SIG-M5 treated with dmso at 0.1 percent for 504 hours (cell line): ENCODE measurements at regions not wholly inside any gene's neighbourhood (a gene's known extent, or its start where the extent isn't known, plus 50 kb on each side); places are given as distances from the start of the nearest gene placed in this dataset.

ENCODE experiments used
- DNase-seq: peaks from one replicate; lab custom pipeline; 2025; ENCODE audit not compliant: unreplicated experiment; lab: John Stamatoyannopoulos, UW

GRCh38 chr2:220876080-220876824 is 695.9 kb downstream of the EPHA4 start:
- no peak for DNase-seq

DNA sequence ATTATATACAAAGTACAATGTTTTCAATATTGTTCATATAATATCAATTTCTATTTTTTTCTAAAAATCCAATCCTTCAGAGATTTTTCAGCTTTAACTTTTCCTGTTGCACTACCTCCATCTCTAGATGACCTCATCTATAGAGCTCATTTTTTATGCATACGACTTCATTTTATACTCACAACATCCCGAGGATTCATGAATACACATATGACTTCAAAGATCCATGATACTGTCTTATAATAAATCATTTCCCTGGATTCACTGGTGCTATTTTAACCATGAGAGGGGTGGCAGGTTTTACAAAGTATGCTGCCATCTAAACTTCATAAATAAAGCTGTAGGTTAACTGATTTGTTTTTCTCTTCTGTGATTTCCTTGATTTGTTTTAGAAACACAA is 694.6 kb downstream of the EPHA4 start:
- DNase-seq, result no peak

GRCh38 chr2:220877897-220878296 is 694.2 kb downstream of the EPHA4 start:
- DNase-seq, result no peak

DNA sequence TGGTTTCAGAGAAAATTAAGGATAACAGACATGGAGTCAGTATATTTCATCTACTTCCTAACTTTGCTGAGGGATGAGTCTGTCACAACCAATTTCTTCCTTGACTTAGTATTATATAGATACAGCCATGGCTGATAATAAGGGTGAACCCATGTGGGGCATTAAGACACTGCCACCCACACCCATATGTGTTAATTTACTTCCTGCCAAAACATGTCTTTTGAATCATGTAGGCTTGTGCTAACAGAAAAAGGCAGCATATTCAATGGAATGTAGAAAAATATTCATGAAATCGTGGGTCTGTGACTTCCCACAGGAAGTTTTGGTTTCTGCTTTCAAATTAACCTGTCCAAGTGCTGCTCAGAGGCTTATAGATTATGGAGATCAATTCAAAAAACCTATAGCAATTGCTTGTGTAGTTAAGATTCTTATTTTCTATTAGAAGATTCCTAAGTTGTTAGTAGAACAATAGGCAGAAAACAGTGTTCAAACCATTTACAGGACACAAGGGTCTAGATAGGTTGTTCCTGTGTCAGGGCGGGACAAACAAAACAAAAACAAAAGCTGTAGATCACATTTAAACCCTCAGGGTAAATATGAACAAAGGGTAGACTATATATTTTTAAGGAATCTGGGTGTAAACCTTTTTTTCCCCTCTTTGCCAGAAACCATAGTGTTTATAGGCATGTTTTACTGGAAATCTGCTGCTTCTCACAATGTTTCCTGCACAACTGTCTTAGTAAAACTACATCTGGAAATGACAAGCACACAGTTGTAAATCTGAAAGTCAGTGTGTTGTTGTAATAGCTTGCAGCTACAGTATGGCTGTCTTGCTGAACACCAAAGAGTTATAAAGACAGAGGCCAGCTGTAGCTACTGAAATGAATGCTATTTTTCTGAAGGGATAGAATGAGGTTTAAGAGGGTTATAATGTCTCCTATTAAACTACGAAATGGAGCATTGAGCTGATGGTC is 691.2 kb downstream of the EPHA4 start:
- no peak for DNase-seq

DNA sequence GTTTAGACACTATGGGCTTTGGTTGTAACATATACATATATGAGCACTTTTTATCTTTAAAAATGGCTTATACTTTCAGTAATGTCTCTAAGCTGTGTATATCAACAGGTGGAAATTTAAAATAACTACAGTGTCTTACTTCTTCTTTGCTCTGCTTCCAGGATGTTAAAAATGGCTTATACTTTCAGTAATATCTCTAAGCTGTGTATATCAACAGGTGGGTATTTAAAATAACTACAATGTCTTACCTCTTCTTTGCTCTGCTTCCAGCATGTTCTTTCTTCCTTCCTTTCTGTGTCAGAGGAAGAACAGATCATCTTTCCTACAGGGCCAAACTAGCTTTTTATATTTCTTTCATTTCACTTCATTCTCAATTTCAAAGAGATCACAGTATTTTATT is 689.6 kb downstream of the EPHA4 start:
- no peak for DNase-seq

- no peak for DNase-seq
Observed at GRCh38 chr2:220885593-220885992, 686.5 kb downstream of the EPHA4 start.

DNA sequence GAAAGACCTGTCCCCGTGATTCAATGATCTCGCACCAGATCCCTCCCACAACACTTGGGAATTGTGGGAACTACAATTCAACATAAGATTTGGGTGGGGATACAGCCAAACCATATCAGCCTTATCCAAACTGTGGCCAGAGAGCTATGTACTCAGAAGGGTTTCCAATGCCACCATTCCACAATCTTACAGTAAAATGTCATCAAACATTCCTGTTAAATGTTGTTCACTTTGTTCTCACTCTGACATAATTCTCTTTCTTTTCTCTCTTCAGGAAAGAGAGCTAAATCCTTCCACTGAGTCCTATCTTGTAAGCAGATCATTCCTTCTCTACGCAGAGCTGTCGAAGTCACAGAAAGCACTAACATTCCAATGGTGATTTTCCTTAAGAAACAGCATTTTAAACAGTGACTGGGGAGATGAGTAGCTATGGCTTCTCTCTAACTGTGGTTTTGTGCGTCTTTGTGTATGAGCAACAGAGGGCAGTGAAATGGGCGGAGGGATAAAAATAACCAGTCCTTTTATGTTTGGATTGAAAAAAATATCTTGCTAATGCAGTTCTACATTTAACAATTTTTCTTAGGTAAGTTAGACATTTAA is 684.7 kb downstream of the EPHA4 start:
- no peak for DNase-seq

DNA sequence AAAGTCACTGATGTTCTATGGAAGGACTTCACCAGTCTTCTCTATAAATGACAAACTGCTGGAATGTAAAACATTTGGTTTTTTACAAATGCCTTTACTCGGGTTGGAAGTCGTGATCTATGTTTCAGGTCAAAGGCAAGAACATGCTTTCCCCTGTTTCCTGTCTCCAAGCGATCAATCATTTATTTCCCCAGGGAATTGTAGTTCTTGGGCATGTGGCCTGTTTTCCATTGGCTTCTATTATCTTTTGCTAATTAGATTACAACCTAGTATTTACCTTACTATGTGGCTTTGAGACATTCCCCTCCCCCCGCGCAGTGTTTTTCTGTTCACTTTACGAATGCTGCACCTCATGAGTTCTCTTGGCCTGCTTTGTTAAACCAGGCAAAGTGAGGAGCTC is 684.2 kb downstream of the EPHA4 start:
- no peak for DNase-seq

- no peak for DNase-seq
Observed at GRCh38 chr2:220890931-220891330, 681.2 kb downstream of the EPHA4 start.

DNA sequence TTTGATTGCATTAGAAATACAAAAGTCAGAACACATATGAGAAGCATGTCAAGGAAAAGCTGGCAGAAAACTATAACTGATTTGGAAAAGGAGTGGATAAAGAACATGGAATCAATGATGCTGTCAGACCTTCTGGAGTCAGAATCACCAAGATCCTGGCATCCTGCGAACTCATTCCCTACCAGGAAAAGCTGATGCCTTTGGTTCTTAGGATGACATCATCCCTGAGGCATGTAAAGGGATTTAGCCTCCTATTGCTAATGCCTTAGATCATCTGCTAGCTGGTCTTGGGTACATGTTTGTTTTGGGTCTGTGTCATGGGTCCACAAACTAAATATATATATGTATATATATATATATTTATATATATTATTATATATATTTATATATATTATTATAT is 680.7 kb downstream of the EPHA4 start:
- DNase-seq, result no peak

DNA sequence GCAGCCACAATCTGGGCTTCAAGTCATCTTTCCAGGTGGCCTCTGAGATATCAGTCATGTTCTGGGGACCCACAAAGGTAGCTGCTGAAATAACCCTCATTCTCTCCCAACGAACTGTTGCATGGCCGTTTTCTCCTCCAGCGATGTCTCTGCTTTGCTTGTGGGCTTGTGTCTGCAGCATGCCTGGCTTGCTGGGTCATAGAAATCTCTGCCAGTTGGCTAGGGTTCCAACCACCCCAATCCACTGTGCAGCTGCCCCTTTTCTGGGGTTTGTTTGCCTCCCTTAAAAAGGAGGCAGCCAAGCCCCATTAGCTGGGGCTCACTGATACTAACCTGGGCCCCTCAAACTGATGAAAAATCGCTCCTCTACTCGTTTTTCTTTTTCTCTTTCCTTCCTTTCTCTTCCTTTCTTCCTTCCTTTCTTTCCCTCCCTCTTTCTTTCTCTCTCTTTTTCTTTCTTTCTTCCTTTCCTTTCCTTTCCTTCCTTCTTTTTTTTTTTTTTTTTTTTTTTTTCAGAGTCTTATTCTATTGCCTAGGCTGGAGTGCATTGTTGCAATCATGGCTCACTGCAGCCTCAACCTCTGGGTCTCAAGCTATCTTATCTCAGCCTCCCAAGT is 680.0 kb downstream of the EPHA4 start:
- no peak for DNase-seq

DNA sequence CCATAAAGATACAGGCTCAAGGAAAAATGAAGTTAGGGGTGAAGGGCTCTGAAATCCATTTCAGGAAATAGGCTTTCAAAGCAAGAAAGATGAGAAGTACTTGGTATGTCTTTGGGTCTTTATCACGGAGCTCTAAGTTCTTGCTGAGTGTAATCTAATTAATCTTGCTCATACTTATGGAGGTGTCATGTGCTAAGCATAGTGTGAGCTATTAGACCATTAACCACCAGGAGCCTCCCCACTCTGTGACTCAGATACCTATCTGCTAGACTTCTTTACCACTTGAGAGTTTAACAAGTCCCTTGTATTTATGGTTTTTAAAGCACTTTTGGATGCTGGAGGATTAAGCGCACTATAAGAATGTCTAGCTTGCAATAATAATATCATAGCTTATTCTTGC is 678.7 kb downstream of the EPHA4 start:
- no peak for DNase-seq

- no peak for DNase-seq
Observed at GRCh38 chr2:220894069-220894468, 678.0 kb downstream of the EPHA4 start.

- DNase-seq, result no peak
Observed at GRCh38 chr2:220899492-220899891, 672.6 kb downstream of the EPHA4 start.

DNA sequence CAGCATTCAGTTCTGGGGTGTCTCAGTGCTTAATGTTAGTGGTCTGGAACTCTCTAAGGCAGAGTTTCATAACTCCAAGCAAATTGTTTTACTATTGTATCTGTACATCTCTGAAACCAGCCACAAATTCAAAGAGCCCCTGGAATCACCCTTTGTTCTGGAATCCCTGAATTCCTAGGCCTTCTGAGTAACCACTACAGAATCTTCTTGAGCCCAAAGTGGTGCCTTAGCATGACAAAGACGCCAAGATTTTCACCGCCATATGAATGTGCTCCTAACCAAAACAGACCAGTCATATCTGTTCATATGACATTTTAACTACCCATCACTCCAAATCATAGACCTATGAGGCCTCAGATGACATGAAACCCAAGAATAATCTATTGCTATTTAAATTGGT is 668.1 kb downstream of the EPHA4 start:
- DNase-seq, result no peak

DNA sequence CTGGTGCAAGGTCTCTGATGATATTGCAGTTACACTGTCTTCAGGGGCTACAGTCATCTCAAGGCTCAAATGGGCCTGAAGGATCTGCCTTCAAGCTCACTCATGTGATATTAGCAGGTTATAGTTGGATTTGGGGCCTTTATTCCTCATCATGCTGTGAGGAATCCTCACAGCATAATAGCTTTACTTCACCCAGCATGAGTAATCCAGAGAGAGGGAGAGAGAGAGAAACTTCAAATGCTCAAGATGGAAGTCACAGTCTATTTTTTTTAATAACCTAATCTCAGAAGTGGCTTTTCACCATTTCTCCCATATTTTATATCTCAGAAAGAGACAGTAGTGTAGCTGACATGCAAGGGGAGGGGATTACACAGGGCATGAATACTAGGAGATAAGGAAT is 658.7 kb downstream of the EPHA4 start:
- DNase-seq, result no peak

DNA sequence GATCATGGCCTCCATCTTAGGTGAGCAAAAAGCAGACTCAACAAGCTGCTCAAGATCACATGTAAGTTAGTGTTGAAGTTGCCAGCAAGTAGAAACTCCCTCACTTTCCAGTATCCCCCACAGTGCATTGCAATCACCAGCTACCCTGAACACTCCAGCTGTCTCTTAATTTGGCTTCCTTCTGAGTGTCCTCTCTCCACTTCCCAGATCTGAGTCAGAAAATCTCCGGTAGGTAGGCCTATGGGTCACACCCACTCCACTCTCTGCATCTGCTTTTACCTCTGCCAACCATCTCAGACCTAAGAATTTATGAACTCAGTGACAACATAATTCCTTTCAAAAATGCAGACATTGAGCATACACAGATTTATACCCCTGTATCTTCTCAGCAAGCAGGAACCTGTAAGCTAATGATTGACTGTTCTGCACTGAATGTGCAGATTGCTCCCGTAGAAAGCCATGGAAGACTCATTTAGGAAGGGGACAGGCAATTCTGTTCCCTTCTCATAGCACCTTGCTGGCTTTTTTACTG is 656.9 kb downstream of the EPHA4 start:
- DNase-seq, result no peak

DNA sequence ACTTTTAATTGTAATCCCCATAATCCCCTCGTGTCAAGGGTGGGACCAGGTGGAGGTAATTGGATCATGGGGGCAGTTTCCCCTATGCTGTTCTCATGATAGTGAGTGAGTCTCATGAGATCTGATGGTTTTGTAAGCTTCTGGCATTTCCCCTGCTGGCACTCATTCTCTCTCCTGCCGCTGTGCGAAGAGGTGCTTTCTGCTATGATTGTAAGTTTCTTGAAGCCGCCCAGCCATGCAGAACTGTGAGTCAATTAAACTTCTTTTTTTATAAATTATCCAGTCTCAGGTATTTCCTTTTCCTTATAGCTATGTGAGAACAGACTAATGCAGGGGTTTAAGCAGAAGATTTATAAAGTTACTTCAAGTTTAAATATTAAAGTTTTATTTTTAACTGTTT is 655.2 kb downstream of the EPHA4 start:
- DNase-seq, result no peak

DNA sequence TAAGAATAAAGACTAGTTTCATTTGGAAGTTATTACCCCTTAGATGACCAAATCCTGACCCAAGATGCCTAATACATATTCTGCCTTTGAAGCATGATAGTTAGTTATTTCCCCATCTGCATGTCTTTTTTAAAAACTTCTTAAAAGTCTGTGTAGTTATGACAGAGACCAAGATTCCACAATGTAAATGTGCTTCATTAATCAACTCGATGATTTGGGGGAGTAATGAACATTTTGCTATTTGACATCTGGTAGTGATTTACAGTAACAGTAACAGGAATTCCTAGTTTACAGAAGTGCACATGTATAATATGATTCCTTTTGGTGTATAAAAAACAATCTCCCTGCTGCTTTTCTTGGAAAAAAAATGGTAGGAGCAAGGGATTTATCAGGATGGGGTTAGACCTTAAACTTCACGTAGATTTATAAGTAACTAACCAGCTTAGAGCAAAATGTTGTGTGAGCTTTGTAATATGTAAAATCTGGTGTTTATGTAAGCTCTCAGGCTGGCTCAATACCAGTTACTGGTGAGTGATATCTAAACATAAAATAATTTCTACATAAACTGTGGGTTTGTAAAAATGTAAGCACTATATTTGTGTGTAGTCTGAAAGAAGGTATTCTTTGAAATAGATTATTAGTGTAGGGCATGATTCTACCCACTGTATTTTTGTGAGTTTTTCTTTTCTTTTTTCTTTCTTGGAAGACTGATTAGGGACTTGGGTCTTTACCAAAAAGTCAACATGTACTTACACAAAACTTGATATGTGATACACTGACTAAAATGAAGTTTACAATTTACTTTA is 641.6 kb downstream of the EPHA4 start:
- DNase-seq, result no peak

DNA sequence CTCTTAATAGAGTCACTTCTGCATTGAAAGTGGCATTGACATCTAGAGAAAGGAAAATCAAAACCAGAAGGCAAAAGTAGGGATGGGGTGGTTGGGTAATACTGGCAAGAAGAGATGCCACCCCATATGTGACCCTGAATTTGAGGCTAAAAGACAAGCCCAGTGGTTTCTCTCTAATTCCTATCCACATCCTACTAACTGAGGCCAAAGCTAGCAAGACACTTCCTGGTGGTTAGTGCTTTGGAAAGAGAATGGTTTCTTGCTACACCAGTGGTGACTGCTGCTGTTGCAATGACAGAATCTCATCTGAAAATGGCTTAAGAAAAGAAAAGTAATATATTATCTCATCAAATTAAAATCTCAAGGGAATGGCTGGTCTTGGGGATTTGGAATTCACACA is 640.6 kb downstream of the EPHA4 start:
- no peak for DNase-seq
